ENCODE measurements at regions not wholly inside any gene's neighbourhood (a gene's known extent, or its start where the extent isn't known, plus 50 kb on each side); places are given as distances from the start of the nearest gene placed in this dataset.

- Histone ChIP-seq H4K20me1 (replicated peaks; ENCODE audit: control insufficient read depth, insufficient read depth, low read length) (no peaks in the 10 kb centered on the region), H3K27me3 (ENCODE audit: control insufficient read depth in 2 of 2, insufficient read depth in 2 of 2, low read length in 2 of 2) (no peaks in the 10 kb centered on the region), H3K4me3 (no peak overlapping the region), H3K9me3 (replicated peaks; ENCODE audit: control insufficient read depth, insufficient read depth, low read depth, low read length) (no peaks in the 10 kb centered on the region), H3K36me3 (ENCODE audit: control insufficient read depth, insufficient read depth, low read length) (no peaks in the 10 kb centered on the region), H2AFZ (ENCODE audit: low read depth, low read length) (no peak overlapping the region), H3K4me2 (ENCODE audit: insufficient read depth, low read length) (no peak overlapping the region), H3K9me1 (ENCODE audit: control insufficient read depth, insufficient read depth, low read length) (no peaks in the 10 kb centered on the region), H3K27ac (ENCODE audit: extremely low read depth, low read depth, low read length) (no peak overlapping the region), H3K9ac (ENCODE audit: insufficient read depth in 1 of 2, low read depth in 2 of 2, low read length in 2 of 2) (no peak overlapping the region), H3K4me1 (replicated peaks in 1 of 2; ENCODE audit: control insufficient read depth in 2 of 2, insufficient read depth in 2 of 2, low read length in 2 of 2) (no peaks in the 10 kb centered on the region), H3K79me2 (ENCODE audit: control insufficient read depth, insufficient read depth, low read length) (no peaks in the 10 kb centered on the region)
- intact Hi-C loops (cut with micrococcal nuclease): no loop called here
- ChIA-PET POLR2A (no interaction called here), CTCF (ENCODE audit: low intra/inter-chr PET ratio) (no interaction called here)
- no peak for DNase-seq (ENCODE audit: extremely low read depth in 1 of 4, low spot score in 3 of 4)
- no TSS peak for BruUV-seq (replicated peaks)
- in situ Hi-C loops (cut with MboI): no loop called here
- 0% methylated on average over 1 of the region's 1 CpG for WGBS (ENCODE audit: insufficient coverage, low coverage, missing lambda C conversion rate)
- TF ChIP-seq SIX5 (IDR thresholded peaks at IDR 0.05; ENCODE audit: borderline replicate concordance in 1 of 2, insufficient read depth in 1 of 2, low read depth in 1 of 2, low read length in 2 of 2) (no peak), SREBF2 (CRISPR knock-in tag; IDR thresholded peaks at IDR 0.05) (no peak), OTX1 (CRISPR knock-in tag; IDR thresholded peaks at IDR 0.05) (no peak), FOXJ3 (CRISPR knock-in tag; IDR thresholded peaks at IDR 0.05) (no peak), ZNF175 (CRISPR knock-in tag; IDR thresholded peaks at IDR 0.05; ENCODE audit: low read depth) (no peak), ATF7 (IDR thresholded peaks at IDR 0.05) (no peak), TAF9B (IDR thresholded peaks at IDR 0.05; ENCODE audit: partially characterized antibody) (no peak), ZNF134 (CRISPR knock-in tag; conservative IDR thresholded peaks at IDR 0.05) (no peak), SMARCC2 (IDR thresholded peaks at IDR 0.05; ENCODE audit: low read depth) (no peak)
- FAIRE-seq: no peak
- ATAC-seq: no peak
These were observed 352.6 kb downstream of the TBC1D4 start for GRCh38 chr13:75129331-75129730.

GRCh38 chr13:75124415-75124814 is 357.6 kb downstream of the TBC1D4 start:
- Histone ChIP-seq H2AFZ (ENCODE audit: low read depth, low read length) (no peak overlapping the region), H4K20me1 (replicated peaks; ENCODE audit: control insufficient read depth, insufficient read depth, low read length) (no peaks in the 10 kb centered on the region), H3K9me1 (ENCODE audit: control insufficient read depth, insufficient read depth, low read length) (no peaks in the 10 kb centered on the region), H3K79me2 (ENCODE audit: control insufficient read depth, insufficient read depth, low read length) (no peaks in the 10 kb centered on the region), H3K4me3 (no peak overlapping the region), H3K36me3 (ENCODE audit: control insufficient read depth, insufficient read depth, low read length) (no peaks in the 10 kb centered on the region), H3K27ac (ENCODE audit: extremely low read depth, low read depth, low read length) (no peak overlapping the region), H3K4me1 (replicated peaks in 1 of 2; ENCODE audit: control insufficient read depth in 2 of 2, insufficient read depth in 2 of 2, low read length in 2 of 2) (no peaks in the 10 kb centered on the region), H3K27me3 (ENCODE audit: control insufficient read depth in 2 of 2, insufficient read depth in 2 of 2, low read length in 2 of 2) (no peaks in the 10 kb centered on the region), H3K4me2 (ENCODE audit: insufficient read depth, low read length) (no peak overlapping the region), H3K9me3 (replicated peaks; ENCODE audit: control insufficient read depth, insufficient read depth, low read depth, low read length) (no peaks in the 10 kb centered on the region), H3K9ac (ENCODE audit: insufficient read depth in 1 of 2, low read depth in 2 of 2, low read length in 2 of 2) (no peak overlapping the region)
- in situ Hi-C loops (cut with MboI): no loop called here
- BruUV-seq (replicated peaks): no TSS peak
- POLR2A ChIA-PET: no interaction called here
- no peak for DNase-seq (ENCODE audit: extremely low read depth in 1 of 4, low spot score in 3 of 4)
- FAIRE-seq: no peak
- CTCF ChIA-PET (ENCODE audit: low intra/inter-chr PET ratio): no interaction called here
- no peak for ATAC-seq
- intact Hi-C loops (cut with micrococcal nuclease): no loop called here
- TF ChIP-seq PRMT5 (CRISPR knock-in tag; IDR thresholded peaks at IDR 0.05) (no peak), EGR1 (conservative IDR thresholded peaks at IDR 0.05) (no peak), TEAD1 (CRISPR knock-in tag; IDR thresholded peaks at IDR 0.05) (no peak), ZNF75A (CRISPR knock-in tag; IDR thresholded peaks at IDR 0.05) (no peak), POLR2B (IDR thresholded peaks at IDR 0.05; ENCODE audit: low read depth, partially characterized antibody) (no peak), MLX (CRISPR knock-in tag; conservative IDR thresholded peaks at IDR 0.05) (no peak), CHD4 (IDR thresholded peaks at IDR 0.05; ENCODE audit: insufficient read depth, insufficient replicate concordance, low read depth, low read length, poor library complexity, severe bottlenecking) (no peak), SMARCB1 (IDR thresholded peaks at IDR 0.05; ENCODE audit: insufficient read length, low read depth) (no peak), TARDBP (IDR thresholded peaks at IDR 0.05) (no peak)

Data from K562 (cell line).